HG02943 (cell line): ENCODE measurements at regions not wholly inside any gene's neighbourhood (a gene's known extent, or its start where the extent isn't known, plus 50 kb on each side); places are given as distances from the start of the nearest gene placed in this dataset.

Source experiments
- ATAC-seq: cut with Tn5 transposase; IDR thresholded peaks from one replicate; pipeline ENCODE4 v1.9.1; 2021; ENCODE audit warnings: mild to moderate bottlenecking, low read depth, moderate library complexity; ENCODE audit not compliant: unreplicated experiment

DNA sequence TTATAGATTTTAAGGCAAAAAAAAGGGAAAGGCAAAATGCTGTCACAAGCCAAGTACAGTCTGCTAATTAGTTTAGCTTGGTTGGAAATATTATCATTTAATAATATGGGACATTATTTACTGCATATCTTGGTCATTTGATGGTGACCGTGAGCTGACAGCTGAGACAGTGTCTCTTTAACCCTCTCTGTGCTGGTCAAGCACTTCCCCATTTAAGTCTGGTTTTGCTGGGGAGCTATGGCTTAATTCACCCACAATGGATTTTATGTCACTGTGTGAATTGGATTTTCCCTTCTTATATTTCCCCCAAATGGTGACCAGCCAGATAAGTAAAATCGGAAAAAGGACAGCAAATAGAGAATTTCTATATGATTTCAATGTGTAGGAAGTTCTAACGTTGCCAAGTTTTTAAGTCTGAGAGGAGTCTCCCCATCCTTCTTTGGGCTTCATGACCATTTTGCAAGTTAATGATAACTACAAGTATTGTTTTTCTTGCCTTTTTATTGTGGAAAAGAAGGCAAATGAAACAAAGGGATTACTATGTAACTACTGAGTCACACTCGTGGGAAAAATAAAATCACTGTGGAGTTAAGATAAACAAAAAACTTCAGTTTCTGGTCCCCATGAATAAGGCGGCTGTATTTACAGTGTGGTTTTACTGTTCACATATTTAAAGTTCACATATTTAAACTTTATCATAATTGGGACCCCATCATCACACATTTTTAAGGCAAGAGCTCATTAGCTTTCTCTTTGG, 373.5 kb downstream of the NR2F2 start:
- no peak for ATAC-seq

DNA sequence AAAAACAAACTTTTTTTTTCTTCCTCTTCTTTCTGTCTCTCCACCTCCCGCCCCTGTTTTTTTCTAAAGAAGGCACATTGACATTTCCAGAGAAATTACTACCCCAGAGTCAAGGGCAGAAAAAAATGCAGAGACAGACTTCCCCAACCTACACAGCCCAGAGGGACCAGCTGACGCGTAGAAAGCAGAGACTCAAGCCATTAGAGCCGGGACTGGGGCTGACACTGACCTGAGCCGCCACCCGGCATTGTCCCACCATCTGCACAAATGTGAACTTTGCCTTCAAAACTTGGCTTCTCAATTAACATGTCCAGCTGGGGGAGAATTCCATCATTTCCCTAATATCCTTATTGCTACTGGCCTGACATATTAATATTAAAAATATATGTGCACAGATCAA, 385.6 kb downstream of the NR2F2 start:
- no peak for ATAC-seq

DNA sequence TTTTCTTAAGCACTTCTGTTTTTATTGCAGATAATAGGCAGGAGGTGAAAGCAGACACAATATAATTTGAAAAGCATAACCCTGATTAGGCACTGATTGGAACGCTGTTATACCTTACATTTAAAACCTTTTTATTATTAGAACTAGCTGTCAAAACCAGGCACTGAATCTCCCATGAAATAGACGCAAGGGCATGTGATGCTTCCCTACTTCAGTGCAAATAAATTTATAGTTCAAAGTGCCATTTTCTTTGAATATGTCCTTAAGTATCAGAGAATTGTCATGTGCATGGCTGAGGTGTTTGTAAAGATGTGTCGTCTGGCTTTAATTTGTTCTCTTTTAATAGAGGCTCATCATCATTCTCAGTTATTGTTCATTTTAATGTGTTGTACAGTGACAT, 386.0 kb downstream of the NR2F2 start:
- no peak for ATAC-seq

DNA sequence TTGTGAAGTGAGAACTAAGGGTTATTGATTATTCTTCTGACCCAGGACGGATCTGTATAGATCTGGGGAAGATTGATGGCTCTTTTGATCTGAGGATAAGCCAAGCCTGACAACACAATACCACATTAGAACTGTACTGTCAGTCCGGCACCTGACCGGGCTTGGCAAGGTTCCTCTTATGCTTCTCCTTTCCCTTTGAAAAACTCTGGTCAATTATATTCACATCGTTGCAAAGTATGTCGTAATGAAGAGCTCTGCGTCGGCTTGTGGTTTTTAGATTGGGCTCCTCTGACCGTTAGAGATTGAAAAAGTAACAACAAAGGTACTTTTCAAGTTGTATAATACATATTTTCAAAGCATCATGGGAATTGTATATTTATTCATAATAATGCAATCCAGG, 389.8 kb downstream of the NR2F2 start:
- no peak for ATAC-seq

DNA sequence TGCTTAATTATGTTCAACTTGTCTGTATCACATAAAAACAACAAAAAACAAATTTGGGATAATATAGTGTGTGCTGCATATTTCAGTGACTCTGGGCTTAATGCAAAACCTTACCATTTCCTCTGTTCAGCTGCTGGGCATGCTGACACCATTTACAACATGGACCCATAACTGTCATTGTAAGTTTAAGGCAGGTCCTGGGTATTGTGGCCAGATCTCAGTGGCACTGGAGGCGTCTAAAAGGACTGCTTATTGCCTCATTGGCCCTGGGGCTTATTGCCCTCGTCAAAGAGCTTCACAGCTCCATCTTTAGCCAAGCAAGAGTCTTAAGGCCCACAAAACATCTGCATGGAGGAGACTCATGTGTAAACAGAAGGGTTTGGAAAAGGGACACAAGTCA, 390.2 kb downstream of the NR2F2 start:
- ATAC-seq: no peak

DNA sequence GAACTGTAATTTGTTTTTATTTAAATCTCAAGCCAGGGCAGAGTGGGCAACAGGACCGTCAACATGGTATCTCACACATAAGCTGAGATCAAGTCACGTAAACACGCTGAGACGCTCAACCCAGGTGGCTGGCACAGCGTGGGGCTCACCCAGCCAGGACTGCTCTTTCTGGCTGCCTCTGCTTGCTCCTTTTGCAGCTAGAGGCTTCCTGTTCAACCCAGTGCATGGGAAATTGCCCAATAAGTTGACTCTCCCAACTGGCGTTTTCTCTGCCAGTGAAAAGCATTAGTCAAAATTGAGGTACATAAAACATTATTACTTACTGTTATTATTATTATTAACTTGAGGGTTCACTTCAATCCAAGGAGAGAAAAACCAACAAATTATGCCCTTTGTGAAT, 398.1 kb downstream of the NR2F2 start:
- ATAC-seq: no peak

DNA sequence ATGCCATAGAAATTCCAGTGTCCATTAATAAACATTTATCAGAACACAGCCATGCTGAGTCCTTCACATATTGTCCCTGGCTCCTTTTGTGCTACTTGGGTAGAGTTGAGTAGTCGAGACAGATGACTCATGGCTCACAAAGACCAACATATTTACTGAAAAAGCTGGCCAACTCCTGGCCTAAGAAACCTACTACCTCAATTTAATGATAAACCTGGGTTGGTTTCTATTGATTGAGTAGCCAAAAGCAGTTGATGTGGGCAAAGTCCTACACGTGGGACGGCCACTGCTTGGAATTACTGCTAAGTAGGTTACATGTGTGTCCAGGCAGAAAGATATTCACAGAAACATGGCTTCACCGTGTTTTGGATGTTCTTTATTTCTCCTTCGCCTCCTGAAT, 402.2 kb downstream of the NR2F2 start:
- no peak for ATAC-seq

DNA sequence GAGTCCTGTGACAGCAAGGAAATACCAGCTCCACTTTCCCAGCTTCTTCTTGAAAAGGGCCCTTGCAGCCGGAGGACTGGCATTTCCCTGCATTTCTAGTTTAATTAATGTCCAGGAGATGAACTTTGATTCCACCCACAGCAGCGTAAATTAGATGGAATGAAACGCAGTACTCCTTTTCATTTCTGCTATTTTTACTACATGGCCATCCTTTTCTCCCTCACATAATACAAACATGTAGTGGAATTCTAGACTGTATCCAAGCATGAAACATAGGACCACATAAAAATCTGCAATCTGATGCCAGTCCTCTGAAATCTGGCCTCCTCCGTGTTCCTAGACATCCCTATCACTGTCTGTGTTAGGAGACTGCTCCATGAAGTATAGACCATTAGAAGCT, 403.2 kb downstream of the NR2F2 start:
- ATAC-seq: no peak

DNA sequence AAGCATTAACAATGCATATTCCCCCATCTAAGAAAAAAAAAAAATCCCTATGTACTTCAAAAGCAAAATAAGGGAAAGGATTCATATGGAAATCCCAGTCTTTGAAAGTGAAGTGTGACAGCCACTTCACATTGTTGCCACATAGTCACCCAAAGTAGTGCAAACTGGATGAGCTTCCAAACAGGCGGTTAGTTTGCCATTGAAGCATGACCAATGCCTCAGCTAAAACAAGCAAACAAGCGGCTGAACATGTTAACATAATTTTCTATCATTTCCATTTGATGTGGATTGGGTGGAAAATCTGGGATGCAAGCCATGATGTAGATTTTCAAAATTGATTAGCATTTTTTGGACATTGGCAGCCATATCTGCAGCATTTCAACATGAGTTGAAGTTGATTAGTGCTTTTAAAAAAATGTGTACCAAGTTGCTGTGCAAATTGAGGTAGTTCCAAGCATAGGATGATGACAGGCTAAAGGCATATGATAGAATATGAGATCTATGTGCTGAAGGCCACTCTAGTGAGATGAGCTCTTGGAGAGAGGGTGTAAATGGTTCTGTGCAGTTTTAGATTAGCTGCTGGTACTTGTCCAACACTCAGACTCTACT, 405.2 kb downstream of the NR2F2 start:
- ATAC-seq: no peak

DNA sequence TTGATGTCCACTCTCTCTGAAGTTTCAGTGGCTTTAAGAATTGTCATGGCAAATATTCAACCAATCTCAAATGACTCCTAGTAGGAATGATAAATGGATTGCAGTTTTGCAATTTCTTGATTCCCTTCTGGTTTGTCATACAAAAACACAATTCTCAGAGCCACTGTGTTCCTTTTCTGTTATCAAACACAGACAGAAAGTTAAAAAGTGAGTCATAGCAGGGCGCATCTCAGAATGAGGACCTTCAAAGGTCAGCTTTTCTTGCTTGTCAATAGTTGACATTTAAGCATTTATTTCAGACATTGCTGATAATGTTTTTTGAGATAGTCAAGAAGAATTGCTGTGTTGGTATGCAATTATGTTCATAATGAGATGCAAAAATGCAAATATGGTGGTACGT, 405.9 kb downstream of the NR2F2 start:
- ATAC-seq: no peak

DNA sequence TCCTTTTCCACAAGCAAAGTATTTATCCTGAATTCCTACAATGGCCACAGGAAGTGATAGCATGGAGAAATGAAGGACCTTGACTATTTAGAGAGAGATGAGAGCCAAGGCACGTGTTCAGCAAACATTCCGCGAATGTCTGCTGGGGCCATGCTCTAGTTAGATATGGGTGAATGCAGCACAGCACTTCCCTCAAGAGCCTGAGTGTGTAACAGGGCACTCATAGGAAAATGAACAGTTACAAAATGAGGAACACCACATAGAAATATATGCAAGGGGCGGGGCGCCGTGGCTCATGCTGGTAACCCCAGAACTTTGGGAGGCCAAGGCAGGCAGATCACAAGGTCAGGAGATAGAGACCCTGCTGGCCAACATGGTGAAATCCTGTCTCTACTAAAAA, 406.9 kb downstream of the NR2F2 start:
- no peak for ATAC-seq

DNA sequence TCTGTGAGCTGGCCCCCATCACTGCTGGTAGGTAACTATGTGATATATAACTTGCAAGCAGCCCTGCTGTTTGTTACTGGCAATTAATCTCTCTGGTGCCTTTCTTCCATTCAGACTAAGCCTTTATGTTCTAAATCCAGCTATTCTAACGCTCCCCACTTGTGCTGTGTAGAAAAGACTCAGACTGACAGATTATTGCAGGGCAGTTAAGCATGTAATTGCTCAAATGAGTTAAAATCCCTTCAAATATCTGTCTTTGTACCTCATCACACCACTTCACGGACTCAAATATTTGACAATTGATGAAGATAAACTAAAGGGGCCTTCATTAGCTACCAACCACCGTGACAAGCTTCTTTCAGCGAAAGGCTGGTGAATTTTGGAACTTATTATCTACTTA, 416.2 kb downstream of the NR2F2 start:
- ATAC-seq: no peak

DNA sequence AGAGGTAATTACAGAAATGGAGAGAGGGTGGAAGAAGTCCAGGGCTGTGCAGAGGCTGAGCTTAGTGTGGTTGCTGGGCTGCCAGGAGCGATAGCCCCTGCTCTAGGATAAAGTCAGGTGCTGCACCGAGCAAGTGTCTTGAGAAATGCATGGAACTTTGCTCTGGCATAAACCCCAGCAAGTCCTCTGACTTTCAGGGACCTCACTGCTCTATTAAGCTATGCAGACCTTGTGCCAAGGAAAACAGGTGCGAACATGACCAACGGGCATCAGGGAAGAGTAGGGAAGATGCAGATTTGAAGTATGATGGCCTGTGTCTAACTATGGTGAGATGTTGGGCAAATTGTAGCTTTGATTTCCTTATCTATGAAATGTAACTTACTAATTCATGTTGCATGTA, 416.8 kb downstream of the NR2F2 start:
- ATAC-seq: no peak

DNA sequence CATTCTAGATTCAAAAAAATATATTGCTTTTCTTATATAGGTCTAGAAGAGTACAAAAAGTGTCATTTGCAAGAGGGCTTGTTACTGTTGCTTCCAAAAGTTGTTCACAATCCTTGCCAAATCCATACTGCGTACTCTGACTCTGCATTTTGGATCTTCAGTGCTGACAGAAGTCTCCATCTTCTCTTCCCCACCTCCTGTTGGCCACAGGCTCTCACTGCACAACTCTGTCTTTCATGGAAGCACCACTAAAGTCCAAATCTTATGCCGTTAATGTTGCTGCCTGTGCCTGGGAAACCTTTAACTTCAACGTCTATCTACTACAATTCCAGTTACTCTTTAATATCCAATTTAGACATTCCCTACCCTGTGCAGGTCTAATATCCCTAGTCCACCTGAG, 419.9 kb downstream of the NR2F2 start:
- no peak for ATAC-seq

DNA sequence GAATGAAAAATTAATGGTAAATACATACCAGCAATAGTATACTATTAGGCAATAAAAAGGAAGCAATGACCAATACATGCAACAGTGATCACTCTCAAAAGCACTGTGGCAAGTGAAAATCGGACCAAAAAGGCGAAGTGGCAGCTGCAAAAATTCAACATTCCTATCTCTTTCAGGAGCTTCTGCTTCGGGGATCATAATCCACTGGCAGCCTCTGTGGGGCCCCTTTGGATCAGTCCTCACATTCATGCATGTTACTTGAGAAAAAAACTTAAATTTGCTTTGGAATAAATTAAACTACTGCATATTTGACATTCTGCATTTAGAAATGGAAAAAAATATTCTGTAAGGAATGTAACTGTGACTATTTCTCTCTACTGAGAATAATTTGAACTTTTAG, 425.6 kb downstream of the NR2F2 start:
- ATAC-seq: no peak

DNA sequence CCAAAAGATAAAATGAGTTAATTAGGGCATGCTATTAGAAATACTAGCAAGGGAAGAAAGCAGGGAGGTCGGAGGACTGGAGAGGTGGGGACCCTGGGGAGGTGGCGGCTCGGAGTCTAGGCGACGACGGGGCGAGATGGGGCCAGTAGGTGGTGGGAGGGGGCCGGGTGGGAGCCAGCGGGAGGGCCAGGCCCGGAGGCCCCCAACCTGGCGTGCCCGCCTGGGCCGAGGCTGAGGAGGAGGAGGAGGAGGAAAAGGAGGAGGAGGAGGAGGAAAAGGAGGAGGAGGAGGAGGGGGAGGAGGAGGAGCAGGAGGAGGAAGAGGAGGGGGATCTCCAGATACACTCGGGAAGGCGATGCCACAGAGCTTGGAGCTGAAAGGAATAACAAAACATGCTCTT, 426.2 kb downstream of the NR2F2 start:
- ATAC-seq: no peak

DNA sequence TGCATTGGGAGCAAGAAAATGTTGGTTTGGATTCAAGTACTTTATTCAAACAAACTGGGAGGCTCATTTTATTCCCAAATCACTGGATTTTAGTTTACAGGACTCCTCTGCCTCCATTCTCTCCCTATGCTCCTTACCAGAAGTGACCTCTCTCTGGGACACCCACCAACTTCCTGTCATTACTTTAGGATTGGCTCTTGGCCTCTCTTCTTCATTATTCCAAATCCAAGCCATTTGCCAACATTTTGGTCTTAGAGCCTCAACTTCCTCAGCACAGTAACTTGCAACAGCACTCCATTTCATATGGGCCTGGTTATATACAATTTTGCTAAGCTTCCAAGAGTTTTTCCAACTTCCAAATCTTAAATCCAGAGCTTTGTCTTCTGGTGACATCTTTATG, 432.1 kb downstream of the NR2F2 start:
- no peak for ATAC-seq

DNA sequence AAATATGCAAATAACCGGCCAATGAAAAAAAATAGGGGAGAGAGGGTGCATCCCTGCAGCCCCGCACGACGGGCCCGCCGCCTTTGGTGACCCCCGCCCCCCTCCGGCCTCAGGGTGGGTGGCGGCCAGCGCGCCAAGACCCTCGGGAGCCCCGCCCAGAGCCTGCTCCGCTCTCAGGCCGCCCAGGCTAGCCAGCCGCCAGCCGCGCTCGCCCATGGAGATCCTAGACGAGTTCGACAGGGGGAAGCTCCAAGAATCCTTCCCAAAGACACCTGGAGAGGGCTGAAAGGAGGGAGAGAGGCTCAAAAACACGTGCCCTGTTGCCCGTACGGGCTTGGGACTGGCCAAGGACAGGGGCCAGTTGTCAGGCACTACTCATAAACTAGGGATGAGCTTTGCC, 434.0 kb downstream of the NR2F2 start:
- no peak for ATAC-seq

DNA sequence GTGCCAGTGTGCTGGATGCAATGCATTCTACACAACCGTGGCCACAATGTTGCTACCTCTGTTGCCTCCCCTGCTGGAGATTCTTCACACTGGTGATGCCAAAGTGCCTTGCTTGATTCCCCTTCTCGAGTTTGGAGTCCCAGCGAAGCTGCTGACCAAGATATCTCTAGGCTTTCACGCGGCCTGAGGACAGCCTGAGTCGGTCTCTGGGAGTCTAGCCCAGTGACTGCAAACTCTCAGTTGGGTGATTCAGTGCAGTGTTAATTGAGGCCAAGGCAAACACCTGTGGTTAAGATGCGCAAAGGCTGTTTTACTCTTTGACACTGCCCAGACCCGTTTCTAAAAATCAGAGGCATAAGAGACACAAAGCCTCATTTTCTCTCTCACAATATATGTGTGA, 434.4 kb downstream of the NR2F2 start:
- ATAC-seq: no peak

DNA sequence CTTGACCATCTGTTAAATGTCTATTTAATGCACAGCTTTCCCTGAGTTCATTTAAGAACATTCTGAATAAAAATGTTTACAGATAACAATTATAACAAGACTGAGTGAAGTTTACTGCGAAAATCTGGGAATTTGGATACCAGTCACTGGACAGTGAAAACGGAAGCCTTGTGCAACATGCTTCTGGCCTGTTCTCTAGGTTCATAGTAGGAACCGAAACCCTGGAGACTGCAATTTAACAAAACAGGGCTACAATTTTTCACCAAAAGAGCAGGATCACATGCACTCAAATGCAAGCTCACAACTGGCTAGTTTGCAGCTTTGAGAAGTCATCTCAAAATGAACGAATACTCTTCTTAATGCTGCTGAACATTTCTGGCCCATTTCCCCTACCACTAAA, 435.9 kb downstream of the NR2F2 start:
- no peak for ATAC-seq

DNA sequence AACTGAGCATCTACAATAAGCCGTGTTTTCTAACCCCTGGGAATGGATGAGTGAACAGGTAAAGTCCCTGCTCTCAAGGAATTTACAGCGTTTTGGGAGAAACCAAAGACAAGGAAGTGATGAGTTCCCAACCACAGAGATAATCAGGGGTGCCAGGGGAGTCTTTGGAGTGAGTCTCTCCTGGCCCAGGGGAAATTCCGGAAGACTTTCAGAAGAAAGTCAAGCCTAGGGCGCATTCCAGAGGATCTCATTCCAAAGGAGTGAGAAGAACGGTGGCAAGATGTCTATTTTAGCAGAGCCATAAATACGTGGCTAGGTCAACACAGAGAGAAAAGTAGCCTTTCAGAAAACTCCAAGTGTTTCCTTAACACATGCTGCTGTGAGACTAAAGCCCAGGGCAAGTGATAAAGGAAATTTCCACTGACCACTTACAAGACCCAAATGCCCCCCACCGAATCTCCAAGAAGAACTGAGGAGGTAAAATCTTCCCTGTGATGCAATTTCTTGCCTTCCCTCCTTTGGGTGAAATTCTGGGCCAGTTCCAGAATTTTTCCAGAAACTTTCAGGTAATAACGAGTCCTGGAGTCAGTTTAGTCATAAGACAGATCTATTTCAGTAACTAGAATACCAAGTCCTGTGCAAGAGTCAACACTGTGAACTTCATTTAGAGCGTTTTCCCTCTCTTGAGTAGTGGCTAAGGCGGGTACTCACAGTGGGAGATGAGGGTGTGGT, 437.4 kb downstream of the NR2F2 start:
- no peak for ATAC-seq

DNA sequence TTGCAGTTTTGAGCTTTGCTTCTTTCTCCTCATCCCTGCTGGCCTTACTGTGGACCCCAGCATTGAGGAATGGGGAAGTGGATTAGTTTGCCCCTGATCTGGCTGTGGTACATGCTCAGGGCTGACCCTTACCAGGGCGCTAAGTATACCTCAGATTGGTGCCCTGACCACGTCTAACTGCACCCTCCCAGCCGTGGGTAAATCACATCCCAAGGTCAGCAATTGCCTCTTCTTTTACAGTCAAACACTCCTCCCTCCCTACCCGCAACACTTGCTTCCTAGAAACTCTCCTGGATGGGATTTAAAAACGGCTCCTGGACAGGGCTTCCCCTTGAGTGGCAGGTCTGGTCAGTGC, 437.9 kb downstream of the NR2F2 start:
- ATAC-seq: no peak
